H1 (cell line): ENCODE measurements at regions not wholly inside any gene's neighbourhood (a gene's known extent, or its start where the extent isn't known, plus 50 kb on each side); places are given as distances from the start of the nearest gene placed in this dataset.

Source experiments
- CBX5 ChIP-seq: fragments of 300-800, 300-1000 bp; sonication (generic); IDR thresholded peaks from 2 replicates; pipeline ENCODE4 v1.7.1; 2016; ENCODE audit warnings: antibody characterized with exemption, low read length, low read depth
- MAFK ChIP-seq: IDR thresholded peaks from 2 replicates; pipeline ENCODE4 v1.6.1; 2012; ENCODE audit warnings: low read depth, mild to moderate bottlenecking, improper control_type of control experiment, low read length
- RFX5 ChIP-seq: IDR thresholded peaks from 2 replicates; pipeline ENCODE4 v1.6.1; 2011; ENCODE audit warnings: low read depth, low read length, improper control_type of control experiment, borderline replicate concordance
- TF ChIP-seq, protein P1 (sequence below): fragments of 300-600 bp; sonication (generic); IDR thresholded peaks from 2 replicates; pipeline ENCODE4 v1.7.1; 2012; ENCODE audit warnings: low read length, moderate library complexity, mild to moderate bottlenecking, inconsistent platforms; ENCODE audit not compliant: insufficient replicate concordance

DNA sequence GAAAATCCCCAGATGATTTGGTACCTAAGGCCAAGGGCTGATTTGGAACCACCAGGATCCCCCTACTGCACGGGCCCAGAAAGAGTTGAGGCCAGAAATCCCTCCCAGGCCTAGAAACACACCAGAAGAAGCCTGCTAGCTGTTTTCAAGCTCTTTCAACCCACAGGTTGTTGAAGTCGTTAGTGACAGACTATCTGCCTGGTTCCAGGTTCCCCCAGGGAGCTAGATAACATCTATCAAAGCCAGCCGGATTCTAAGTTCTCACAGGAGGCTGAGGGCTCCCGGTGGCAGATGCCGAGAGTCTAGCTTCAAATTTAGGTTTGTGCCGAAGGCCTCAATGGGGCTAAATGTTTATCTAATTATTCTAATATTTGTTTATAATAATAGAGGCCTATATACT is 132.0 kb upstream of the ATP6AP2 start (continued):
- TF ChIP-seq, protein P1, sequence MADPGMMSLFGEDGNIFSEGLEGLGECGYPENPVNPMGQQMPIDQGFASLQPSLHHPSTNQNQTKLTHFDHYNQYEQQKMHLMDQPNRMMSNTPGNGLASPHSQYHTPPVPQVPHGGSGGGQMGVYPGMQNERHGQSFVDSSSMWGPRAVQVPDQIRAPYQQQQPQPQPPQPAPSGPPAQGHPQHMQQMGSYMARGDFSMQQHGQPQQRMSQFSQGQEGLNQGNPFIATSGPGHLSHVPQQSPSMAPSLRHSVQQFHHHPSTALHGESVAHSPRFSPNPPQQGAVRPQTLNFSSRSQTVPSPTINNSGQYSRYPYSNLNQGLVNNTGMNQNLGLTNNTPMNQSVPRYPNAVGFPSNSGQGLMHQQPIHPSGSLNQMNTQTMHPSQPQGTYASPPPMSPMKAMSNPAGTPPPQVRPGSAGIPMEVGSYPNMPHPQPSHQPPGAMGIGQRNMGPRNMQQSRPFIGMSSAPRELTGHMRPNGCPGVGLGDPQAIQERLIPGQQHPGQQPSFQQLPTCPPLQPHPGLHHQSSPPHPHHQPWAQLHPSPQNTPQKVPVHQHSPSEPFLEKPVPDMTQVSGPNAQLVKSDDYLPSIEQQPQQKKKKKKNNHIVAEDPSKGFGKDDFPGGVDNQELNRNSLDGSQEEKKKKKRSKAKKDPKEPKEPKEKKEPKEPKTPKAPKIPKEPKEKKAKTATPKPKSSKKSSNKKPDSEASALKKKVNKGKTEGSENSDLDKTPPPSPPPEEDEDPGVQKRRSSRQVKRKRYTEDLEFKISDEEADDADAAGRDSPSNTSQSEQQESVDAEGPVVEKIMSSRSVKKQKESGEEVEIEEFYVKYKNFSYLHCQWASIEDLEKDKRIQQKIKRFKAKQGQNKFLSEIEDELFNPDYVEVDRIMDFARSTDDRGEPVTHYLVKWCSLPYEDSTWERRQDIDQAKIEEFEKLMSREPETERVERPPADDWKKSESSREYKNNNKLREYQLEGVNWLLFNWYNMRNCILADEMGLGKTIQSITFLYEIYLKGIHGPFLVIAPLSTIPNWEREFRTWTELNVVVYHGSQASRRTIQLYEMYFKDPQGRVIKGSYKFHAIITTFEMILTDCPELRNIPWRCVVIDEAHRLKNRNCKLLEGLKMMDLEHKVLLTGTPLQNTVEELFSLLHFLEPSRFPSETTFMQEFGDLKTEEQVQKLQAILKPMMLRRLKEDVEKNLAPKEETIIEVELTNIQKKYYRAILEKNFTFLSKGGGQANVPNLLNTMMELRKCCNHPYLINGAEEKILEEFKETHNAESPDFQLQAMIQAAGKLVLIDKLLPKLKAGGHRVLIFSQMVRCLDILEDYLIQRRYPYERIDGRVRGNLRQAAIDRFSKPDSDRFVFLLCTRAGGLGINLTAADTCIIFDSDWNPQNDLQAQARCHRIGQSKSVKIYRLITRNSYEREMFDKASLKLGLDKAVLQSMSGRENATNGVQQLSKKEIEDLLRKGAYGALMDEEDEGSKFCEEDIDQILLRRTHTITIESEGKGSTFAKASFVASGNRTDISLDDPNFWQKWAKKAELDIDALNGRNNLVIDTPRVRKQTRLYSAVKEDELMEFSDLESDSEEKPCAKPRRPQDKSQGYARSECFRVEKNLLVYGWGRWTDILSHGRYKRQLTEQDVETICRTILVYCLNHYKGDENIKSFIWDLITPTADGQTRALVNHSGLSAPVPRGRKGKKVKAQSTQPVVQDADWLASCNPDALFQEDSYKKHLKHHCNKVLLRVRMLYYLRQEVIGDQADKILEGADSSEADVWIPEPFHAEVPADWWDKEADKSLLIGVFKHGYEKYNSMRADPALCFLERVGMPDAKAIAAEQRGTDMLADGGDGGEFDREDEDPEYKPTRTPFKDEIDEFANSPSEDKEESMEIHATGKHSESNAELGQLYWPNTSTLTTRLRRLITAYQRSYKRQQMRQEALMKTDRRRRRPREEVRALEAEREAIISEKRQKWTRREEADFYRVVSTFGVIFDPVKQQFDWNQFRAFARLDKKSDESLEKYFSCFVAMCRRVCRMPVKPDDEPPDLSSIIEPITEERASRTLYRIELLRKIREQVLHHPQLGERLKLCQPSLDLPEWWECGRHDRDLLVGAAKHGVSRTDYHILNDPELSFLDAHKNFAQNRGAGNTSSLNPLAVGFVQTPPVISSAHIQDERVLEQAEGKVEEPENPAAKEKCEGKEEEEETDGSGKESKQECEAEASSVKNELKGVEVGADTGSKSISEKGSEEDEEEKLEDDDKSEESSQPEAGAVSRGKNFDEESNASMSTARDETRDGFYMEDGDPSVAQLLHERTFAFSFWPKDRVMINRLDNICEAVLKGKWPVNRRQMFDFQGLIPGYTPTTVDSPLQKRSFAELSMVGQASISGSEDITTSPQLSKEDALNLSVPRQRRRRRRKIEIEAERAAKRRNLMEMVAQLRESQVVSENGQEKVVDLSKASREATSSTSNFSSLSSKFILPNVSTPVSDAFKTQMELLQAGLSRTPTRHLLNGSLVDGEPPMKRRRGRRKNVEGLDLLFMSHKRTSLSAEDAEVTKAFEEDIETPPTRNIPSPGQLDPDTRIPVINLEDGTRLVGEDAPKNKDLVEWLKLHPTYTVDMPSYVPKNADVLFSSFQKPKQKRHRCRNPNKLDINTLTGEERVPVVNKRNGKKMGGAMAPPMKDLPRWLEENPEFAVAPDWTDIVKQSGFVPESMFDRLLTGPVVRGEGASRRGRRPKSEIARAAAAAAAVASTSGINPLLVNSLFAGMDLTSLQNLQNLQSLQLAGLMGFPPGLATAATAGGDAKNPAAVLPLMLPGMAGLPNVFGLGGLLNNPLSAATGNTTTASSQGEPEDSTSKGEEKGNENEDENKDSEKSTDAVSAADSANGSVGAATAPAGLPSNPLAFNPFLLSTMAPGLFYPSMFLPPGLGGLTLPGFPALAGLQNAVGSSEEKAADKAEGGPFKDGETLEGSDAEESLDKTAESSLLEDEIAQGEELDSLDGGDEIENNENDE = no peak
- TF ChIP-seq RFX5 = no peak
- TF ChIP-seq MAFK = no peak
- TF ChIP-seq CBX5 = no peak
